ENCODE measurements at regions not wholly inside any gene's neighbourhood (a gene's known extent, or its start where the extent isn't known, plus 50 kb on each side); places are given as distances from the start of the nearest gene placed in this dataset.

DNA sequence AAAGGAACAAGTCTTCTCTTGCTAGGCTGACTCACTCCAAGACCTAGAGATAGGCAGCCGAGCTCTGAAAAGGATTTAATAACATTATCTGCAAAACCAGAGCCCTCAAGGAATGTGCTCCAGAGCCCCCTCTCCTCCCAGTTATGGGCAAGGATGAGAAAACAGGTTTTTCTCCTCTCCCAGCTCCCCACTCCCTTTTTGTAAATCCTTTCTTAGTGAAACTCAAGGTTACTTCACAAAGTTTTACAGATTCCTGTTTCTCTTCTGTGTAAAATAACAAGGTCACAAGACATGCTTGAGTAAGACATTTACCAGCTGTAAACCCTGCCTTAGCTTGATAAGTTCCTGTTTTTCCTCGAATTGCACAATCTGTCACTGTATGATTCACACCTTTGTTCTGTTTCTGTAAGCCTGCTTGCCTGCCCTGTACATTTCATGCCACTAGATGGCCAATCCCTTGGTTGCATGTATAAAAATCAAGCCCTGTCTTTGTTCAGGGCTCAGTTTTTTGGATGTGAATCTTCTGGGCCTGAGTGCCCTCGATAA, 489.4 kb downstream of the KCNA4 start:
- no peak for TF ChIP-seq BHLHE40 (IDR thresholded peaks at IDR 0.05; ENCODE audit: borderline replicate concordance)
- TF ChIP-seq SUZ12 (IDR thresholded peaks at IDR 0.05): no peak
- no peak for TF ChIP-seq FOXM1 (IDR thresholded peaks at IDR 0.05; ENCODE audit: borderline replicate concordance)
- TF ChIP-seq NFRKB (IDR thresholded peaks at IDR 0.05): no peak
- no peak for TF ChIP-seq ELF4 (IDR thresholded peaks at IDR 0.05)
- TF ChIP-seq FOXK2 (IDR thresholded peaks at IDR 0.05): no peak
